GM18508 (cell line): ENCODE measurements at regions not wholly inside any gene's neighbourhood (a gene's known extent, or its start where the extent isn't known, plus 50 kb on each side); places are given as distances from the start of the nearest gene placed in this dataset.
"Not testable (repeated sequence)": the region's sequence is repeated elsewhere in the genome, so short reads cannot be mapped to it uniquely, and the experiment has no call there.

Experiments used
- ATAC-seq: cut with Tn5 transposase; IDR thresholded peaks from one replicate; pipeline ENCODE4 v1.9.1; 2021; ENCODE audit warnings: moderate number of reproducible peaks; ENCODE audit not compliant: insufficient read depth, unreplicated experiment

- ATAC-seq, result no peak
Observed at GRCh38 chr21:17688912-17689874, 76.5 kb upstream of the BTG3 start.

GRCh38 chr21:17682924-17683323, 70.2 kb upstream of the BTG3 start:
- no peak for ATAC-seq

- peak; percentile 96 for ATAC-seq
Observed at GRCh38 chr21:17679002-17679600, 66.4 kb upstream of the BTG3 start.

GRCh38 chr21:17676930-17677329, 64.2 kb upstream of the BTG3 start:
- ATAC-seq, result not testable (repeated sequence)

GRCh38 chr21:17674106-17674505, 61.4 kb upstream of the BTG3 start:
- no peak for ATAC-seq

GRCh38 chr21:17673261-17674020, 60.7 kb upstream of the BTG3 start:
- no peak for ATAC-seq

GRCh38 chr21:17671733-17672132, 59.0 kb upstream of the BTG3 start:
- no peak for ATAC-seq

- no peak for ATAC-seq
Observed at GRCh38 chr21:17668479-17669140, 55.9 kb upstream of the BTG3 start.

GRCh38 chr21:17667256-17667655, 54.6 kb upstream of the BTG3 start:
- ATAC-seq, result no peak
